GM12878 (cell line): ENCODE measurements at regions not wholly inside any gene's neighbourhood (a gene's known extent, or its start where the extent isn't known, plus 50 kb on each side); places are given as distances from the start of the nearest gene placed in this dataset.

Experiments
- CTCF ChIP-seq, 3 experiments: IDR thresholded peaks in 2 of 3; conservative IDR thresholded peaks in 1 of 3; 2 replicates each; pipeline ENCODE4 v1.5.1; 2011; ENCODE audit warnings: low read depth in 3 of 3, low read length in 3 of 3, mild to moderate bottlenecking in 3 of 3, control low read depth in 2 of 3, moderate library complexity in 2 of 3, inconsistent platforms in 1 of 3, mixed read lengths in 1 of 3; ENCODE audit not compliant: control insufficient read depth in 2 of 3, insufficient read depth in 1 of 3; ENCODE audit errors: extremely low read depth in 1 of 3
- EP300 ChIP-seq, 2 experiments: fragments of 150-350 bp in 1 of 2; IDR thresholded peaks; 2 replicates each; pipeline ENCODE4 v1.6.1; 2011 to 2012; ENCODE audit warnings: low read depth in 2 of 2, low read length in 2 of 2, borderline replicate concordance in 1 of 2, improper control_type of control experiment in 1 of 2, inconsistent platforms in 1 of 2; ENCODE audit not compliant: control insufficient read depth in 1 of 2
- EZH2 ChIP-seq: IDR thresholded peaks from 2 replicates; pipeline ENCODE4 v1.6.1; 2012; ENCODE audit warnings: low read depth, mild to moderate bottlenecking, control low read depth, inconsistent platforms, low read length, borderline replicate concordance; ENCODE audit not compliant: control insufficient read depth
- IKZF1 ChIP-seq: fragments of 450-650 bp; conservative IDR thresholded peaks from 2 replicates; pipeline ENCODE4 v1.6.1; 2017; ENCODE audit warnings: antibody characterized with exemption, mild to moderate bottlenecking
- NKRF ChIP-seq: fragments of 450-650 bp; conservative IDR thresholded peaks from 2 replicates; pipeline ENCODE4 v1.6.1; 2017; ENCODE audit warnings: mild to moderate bottlenecking, moderate library complexity
- POLR2A ChIP-seq: IDR thresholded peaks from 2 replicates; pipeline ENCODE4 v1.6.1; 2011; ENCODE audit warnings: low read depth, mild to moderate bottlenecking, low read length
- POLR2AphosphoS2 ChIP-seq: IDR thresholded peaks from 2 replicates; pipeline ENCODE4 v1.6.1; 2011; ENCODE audit warnings: low read depth, mild to moderate bottlenecking, low read length, improper control_type of control experiment, moderate library complexity
- POU2F2 ChIP-seq: IDR thresholded peaks from 3 replicates; pipeline ENCODE4 v1.6.1; 2011; ENCODE audit warnings: low read depth, mild to moderate bottlenecking, low read length, borderline replicate concordance
- TF ChIP-seq, protein P1 (sequence below): IDR thresholded peaks from 2 replicates; pipeline ENCODE4 v1.6.1; 2012; ENCODE audit warnings: mild to moderate bottlenecking, low read depth, low read length

GRCh38 chr1:209198961-209199750 is 384.4 kb upstream of the CAMK1G start:
- no peak for TF ChIP-seq EZH2
- no peak for TF ChIP-seq POLR2AphosphoS2
- TF ChIP-seq CTCF (IDR thresholded peaks at IDR 0.05 in 2 of 3, conservative IDR thresholded peaks at IDR 0.05 in 1 of 3; ENCODE audit: control insufficient read depth in 2 of 3, extremely low read depth in 1 of 3, insufficient read depth in 1 of 3, low read depth in 3 of 3, low read length in 3 of 3) = no peak
- TF ChIP-seq, protein P1, sequence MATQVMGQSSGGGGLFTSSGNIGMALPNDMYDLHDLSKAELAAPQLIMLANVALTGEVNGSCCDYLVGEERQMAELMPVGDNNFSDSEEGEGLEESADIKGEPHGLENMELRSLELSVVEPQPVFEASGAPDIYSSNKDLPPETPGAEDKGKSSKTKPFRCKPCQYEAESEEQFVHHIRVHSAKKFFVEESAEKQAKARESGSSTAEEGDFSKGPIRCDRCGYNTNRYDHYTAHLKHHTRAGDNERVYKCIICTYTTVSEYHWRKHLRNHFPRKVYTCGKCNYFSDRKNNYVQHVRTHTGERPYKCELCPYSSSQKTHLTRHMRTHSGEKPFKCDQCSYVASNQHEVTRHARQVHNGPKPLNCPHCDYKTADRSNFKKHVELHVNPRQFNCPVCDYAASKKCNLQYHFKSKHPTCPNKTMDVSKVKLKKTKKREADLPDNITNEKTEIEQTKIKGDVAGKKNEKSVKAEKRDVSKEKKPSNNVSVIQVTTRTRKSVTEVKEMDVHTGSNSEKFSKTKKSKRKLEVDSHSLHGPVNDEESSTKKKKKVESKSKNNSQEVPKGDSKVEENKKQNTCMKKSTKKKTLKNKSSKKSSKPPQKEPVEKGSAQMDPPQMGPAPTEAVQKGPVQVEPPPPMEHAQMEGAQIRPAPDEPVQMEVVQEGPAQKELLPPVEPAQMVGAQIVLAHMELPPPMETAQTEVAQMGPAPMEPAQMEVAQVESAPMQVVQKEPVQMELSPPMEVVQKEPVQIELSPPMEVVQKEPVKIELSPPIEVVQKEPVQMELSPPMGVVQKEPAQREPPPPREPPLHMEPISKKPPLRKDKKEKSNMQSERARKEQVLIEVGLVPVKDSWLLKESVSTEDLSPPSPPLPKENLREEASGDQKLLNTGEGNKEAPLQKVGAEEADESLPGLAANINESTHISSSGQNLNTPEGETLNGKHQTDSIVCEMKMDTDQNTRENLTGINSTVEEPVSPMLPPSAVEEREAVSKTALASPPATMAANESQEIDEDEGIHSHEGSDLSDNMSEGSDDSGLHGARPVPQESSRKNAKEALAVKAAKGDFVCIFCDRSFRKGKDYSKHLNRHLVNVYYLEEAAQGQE = no peak
- no peak for TF ChIP-seq IKZF1
- no peak for TF ChIP-seq NKRF
- TF ChIP-seq POLR2A = no peak
- TF ChIP-seq POU2F2 = no peak
- no peak for TF ChIP-seq EP300 (IDR thresholded peaks at IDR 0.05; ENCODE audit: borderline replicate concordance in 1 of 2, control insufficient read depth in 1 of 2, low read depth in 2 of 2, low read length in 2 of 2)
